HG02678 (cell line): ENCODE measurements at regions not wholly inside any gene's neighbourhood (a gene's known extent, or its start where the extent isn't known, plus 50 kb on each side); places are given as distances from the start of the nearest gene placed in this dataset.
"Not testable (repeated sequence)": the region's sequence is repeated elsewhere in the genome, so short reads cannot be mapped to it uniquely, and the experiment has no call there.

ENCODE experiments used
- ATAC-seq: cut with Tn5 transposase; IDR thresholded peaks from one replicate; pipeline ENCODE4 v1.9.1; 2021; ENCODE audit warnings: mild to moderate bottlenecking, moderate library complexity; ENCODE audit not compliant: unreplicated experiment

GRCh38 chr9:1903080-1903704, 112.0 kb upstream of the SMARCA2 start:
- not testable (repeated sequence) for ATAC-seq

- ATAC-seq: no peak
Observed at GRCh38 chr9:1907465-1907864, 107.7 kb upstream of the SMARCA2 start.

GRCh38 chr9:1909322-1909721, 105.8 kb upstream of the SMARCA2 start:
- no peak for ATAC-seq

- ATAC-seq: no peak
Observed at GRCh38 chr9:1910269-1910811, 104.8 kb upstream of the SMARCA2 start.

- ATAC-seq: no peak
Observed at GRCh38 chr9:1913631-1914330, 101.4 kb upstream of the SMARCA2 start.

- no peak for ATAC-seq
Observed at GRCh38 chr9:1916095-1916494, 99.1 kb upstream of the SMARCA2 start.

GRCh38 chr9:1916655-1917054, 98.5 kb upstream of the SMARCA2 start:
- ATAC-seq: no peak

GRCh38 chr9:1917396-1917935, 97.7 kb upstream of the SMARCA2 start:
- no peak for ATAC-seq

GRCh38 chr9:1918108-1918507, 97.0 kb upstream of the SMARCA2 start:
- ATAC-seq: no peak

- no peak for ATAC-seq
Observed at GRCh38 chr9:1918622-1919021, 96.5 kb upstream of the SMARCA2 start.

- no peak for ATAC-seq
Observed at GRCh38 chr9:1919229-1919628, 95.9 kb upstream of the SMARCA2 start.

- no peak for ATAC-seq
Observed at GRCh38 chr9:1920386-1920785, 94.8 kb upstream of the SMARCA2 start.

GRCh38 chr9:1922026-1922425, 93.1 kb upstream of the SMARCA2 start:
- ATAC-seq: no peak

GRCh38 chr9:1927546-1927945, 87.6 kb upstream of the SMARCA2 start:
- no peak for ATAC-seq

- ATAC-seq: no peak
Observed at GRCh38 chr9:1929134-1929533, 86.0 kb upstream of the SMARCA2 start.

GRCh38 chr9:1929722-1930244, 85.4 kb upstream of the SMARCA2 start:
- peak; percentile 52 for ATAC-seq

GRCh38 chr9:1930245-1930736, 84.9 kb upstream of the SMARCA2 start:
- ATAC-seq: peak; percentile 39

- ATAC-seq: peak; percentile 32
Observed at GRCh38 chr9:1938135-1938534, 77.0 kb upstream of the SMARCA2 start.

GRCh38 chr9:1938675-1939170, 76.4 kb upstream of the SMARCA2 start:
- peak; percentile 70 for ATAC-seq

- ATAC-seq: peak; percentile 42
Observed at GRCh38 chr9:1939466-1939865, 75.7 kb upstream of the SMARCA2 start.

- ATAC-seq: peak; percentile 79
Observed at GRCh38 chr9:1939926-1940368, 75.2 kb upstream of the SMARCA2 start.
